SK-N-MC (cell line): ENCODE measurements at regions not wholly inside any gene's neighbourhood (a gene's known extent, or its start where the extent isn't known, plus 50 kb on each side); places are given as distances from the start of the nearest gene placed in this dataset.

Experiments
- EZH2 ChIP-seq: fragments of 200-600 bp; sonication (generic); IDR thresholded peaks from one replicate; pipeline ENCODE4 v1.6.1; 2017; ENCODE audit warnings: antibody characterized with exemption
- FOXP2 ChIP-seq: optimal IDR thresholded peaks from 2 replicates; pipeline ENCODE3; 2011; ENCODE audit warnings: mild to moderate bottlenecking, moderate library complexity; ENCODE audit not compliant: insufficient read depth; ENCODE audit errors: extremely low read length, control extremely low read depth
- POLR2AphosphoS5 ChIP-seq: IDR thresholded peaks from 2 replicates; pipeline ENCODE4 v1.6.1; 2012; ENCODE audit warnings: mild to moderate bottlenecking, low read depth, low read length, borderline replicate concordance

DNA sequence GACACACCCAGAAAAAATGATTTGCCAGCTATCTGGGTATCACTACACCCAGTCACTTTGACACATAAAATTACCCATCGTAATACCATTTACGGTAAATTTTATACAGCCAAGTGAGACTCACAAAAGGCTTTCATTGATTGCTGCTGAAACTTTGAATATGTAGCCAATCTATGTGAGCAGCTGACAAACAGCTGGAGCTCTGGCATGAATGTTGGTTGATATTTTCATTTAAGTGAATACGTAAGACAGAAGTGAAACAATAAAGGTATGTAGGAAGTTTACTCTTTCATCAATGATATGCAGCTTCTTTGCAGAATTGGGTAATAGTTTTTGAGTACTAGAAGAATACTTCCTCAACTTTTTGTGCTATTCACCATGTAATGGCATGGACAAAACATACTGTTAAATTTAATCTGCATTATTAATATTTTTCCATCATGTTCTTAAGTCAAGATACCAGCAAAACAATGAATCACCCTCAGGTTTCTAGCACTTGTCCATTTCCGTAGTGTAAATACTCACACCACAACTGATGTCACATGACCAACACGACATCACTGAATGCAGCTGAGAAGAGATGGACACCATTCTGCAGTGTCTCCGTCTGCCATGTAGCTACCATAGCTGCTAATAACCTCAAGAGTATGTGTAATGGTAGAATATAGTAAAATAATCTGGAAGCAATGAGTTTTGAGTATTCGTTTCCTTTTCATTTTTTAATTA, 205.9 kb upstream of the HES1 start:
- TF ChIP-seq POLR2AphosphoS5 (no peak), EZH2 (no peak), FOXP2 (no peak)
